Kidney epithelial cell (primary cell): ENCODE measurements at regions not wholly inside any gene's neighbourhood (a gene's known extent, or its start where the extent isn't known, plus 50 kb on each side); places are given as distances from the start of the nearest gene placed in this dataset.

ENCODE experiments used
- DNase-seq: peaks from one replicate; pipeline ENCODE4 v3.0.0-alpha.2; 2010; ENCODE audit warnings: low read depth
- H3K27me3 ChIP-seq: 2 replicates; pipeline ENCODE4 v1.6.0; 2011; ENCODE audit warnings: low read length; ENCODE audit not compliant: control insufficient read depth, insufficient read depth
- H3K36me3 ChIP-seq: 2 replicates; pipeline ENCODE4 v1.5.1; 2011; ENCODE audit warnings: low read length; ENCODE audit not compliant: control insufficient read depth, insufficient read depth
- H3K4me3 ChIP-seq: 2 replicates; pipeline ENCODE4 v1.5.1; 2011; ENCODE audit warnings: low read depth, mild to moderate bottlenecking, control low read depth, low read length
- TF ChIP-seq, protein P1 (sequence below): IDR thresholded peaks from 2 replicates; pipeline ENCODE4 v1.5.1; 2011; ENCODE audit warnings: mild to moderate bottlenecking, moderate library complexity, low read length, control low read depth, inconsistent platforms; ENCODE audit not compliant: insufficient read depth, poor library complexity, severe bottlenecking

DNA sequence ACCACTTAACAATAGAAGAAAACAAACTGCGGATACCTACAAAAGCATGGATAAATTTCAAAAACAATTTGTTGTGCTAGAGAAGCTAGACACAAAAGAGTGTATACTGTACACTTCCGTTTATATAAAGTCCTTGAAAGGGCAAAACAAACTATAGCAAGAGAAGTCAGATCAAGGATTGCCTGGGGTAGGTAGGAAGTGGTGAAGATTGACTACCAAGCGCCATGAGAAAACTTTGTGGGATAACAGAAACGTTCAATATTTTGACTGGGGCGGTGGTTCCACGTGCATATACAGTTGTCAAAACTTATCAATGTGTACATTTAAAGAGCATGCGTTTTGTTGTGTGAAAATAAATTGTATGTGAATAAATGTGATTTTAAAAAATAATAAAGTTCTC, 55.6 kb upstream of the CCL2 start:
- Histone ChIP-seq H3K36me3 (no peaks in the 10 kb centered on the region), H3K27me3 (no peaks in the 10 kb centered on the region), H3K4me3 (no peak overlapping the region)
- no peak for DNase-seq
- TF ChIP-seq, protein P1, sequence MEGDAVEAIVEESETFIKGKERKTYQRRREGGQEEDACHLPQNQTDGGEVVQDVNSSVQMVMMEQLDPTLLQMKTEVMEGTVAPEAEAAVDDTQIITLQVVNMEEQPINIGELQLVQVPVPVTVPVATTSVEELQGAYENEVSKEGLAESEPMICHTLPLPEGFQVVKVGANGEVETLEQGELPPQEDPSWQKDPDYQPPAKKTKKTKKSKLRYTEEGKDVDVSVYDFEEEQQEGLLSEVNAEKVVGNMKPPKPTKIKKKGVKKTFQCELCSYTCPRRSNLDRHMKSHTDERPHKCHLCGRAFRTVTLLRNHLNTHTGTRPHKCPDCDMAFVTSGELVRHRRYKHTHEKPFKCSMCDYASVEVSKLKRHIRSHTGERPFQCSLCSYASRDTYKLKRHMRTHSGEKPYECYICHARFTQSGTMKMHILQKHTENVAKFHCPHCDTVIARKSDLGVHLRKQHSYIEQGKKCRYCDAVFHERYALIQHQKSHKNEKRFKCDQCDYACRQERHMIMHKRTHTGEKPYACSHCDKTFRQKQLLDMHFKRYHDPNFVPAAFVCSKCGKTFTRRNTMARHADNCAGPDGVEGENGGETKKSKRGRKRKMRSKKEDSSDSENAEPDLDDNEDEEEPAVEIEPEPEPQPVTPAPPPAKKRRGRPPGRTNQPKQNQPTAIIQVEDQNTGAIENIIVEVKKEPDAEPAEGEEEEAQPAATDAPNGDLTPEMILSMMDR: no peak

DNA sequence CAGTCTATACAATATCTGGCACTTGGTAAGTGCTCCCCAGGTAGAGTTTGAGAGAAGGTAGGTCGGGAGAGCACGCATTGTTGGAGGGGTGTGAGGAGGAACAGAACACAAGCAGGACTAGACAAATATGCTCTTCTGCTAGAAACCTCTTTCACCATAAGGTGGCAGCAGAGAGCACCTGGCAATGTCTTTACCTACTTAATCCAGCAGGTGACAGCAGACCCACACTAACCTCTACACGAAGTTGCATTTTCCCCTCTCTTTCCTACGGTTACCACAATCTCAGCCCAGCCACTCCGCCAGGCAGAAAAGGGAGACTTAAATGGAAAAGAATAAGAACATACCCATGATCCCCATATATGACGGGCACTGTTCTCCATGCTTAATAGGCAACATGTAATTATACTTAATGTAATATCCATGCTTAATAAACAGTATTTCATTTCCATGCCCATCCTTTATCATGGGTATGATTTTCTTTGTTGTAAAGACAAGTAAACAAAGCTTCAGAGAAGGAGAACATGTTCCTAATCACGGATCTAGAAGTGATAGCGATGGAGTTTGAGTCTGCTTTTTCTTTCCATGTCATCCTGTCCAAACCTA, 55.1 kb upstream of the CCL2 start:
- Histone ChIP-seq H3K27me3 (no peaks in the 10 kb centered on the region), H3K4me3 (no peak overlapping the region), H3K36me3 (no peaks in the 10 kb centered on the region)
- DNase-seq: peak; percentile 23
- TF ChIP-seq, protein P1: peak; percentile 100

DNA sequence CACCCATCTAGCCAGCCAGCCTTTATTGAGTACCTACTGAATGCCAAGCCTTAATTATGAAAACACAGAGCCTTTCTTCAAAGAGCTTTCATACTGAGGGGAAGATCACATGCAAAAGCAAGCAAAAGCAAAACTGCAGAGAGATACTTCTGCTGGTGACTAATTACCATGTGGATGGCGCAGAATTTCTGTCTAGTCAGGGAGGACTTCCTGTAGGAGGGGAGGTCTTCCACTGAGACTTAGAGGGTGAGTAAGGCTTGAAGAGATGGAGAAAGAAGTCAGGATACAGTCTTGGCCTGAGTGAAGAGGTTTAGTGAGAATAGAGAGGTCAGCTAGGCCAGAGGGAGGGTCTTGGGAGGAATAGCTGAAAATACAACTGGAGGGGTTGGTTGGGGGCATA, 53.9 kb upstream of the CCL2 start:
- no peaks in the 10 kb centered on the region for H3K36me3 ChIP-seq
- H3K4me3 ChIP-seq: no peak overlapping the region
- no peak for DNase-seq
- TF ChIP-seq, protein P1: no peak
- no peaks in the 10 kb centered on the region for H3K27me3 ChIP-seq

DNA sequence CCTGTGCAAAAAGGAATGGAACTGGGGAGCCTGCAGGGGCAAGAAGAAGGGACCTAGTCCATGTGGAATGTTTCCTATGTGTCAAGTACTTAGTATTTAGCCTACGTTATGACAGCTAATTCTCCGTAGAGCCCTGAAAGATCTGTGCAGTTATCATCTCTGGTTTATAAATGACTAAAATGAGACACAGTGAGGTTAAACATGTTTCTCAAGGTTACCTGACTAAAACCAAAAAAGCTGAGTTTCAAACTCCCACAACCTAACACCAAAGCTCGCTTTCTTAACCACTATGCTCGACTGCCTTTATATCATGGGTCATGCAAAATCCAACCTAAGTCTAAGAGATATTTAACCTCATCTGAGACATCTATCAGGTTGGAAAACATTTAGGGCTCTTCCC, 53.3 kb upstream of the CCL2 start:
- Histone ChIP-seq H3K4me3 (no peak overlapping the region), H3K27me3 (no peaks in the 10 kb centered on the region), H3K36me3 (no peaks in the 10 kb centered on the region)
- DNase-seq: no peak
- TF ChIP-seq, protein P1: no peak

- no peak for DNase-seq
- H3K4me3 ChIP-seq: no peak overlapping the region
- TF ChIP-seq, protein P1: no peak
- no peaks in the 10 kb centered on the region for H3K36me3 ChIP-seq
- no peaks in the 10 kb centered on the region for H3K27me3 ChIP-seq
Measured at GRCh38 chr17:34203018-34203638, 52.0 kb upstream of the CCL2 start.

GRCh38 chr17:34204402-34204801, 50.7 kb upstream of the CCL2 start:
- H3K4me3 ChIP-seq: no peak overlapping the region
- no peaks in the 10 kb centered on the region for H3K27me3 ChIP-seq
- DNase-seq: no peak
- TF ChIP-seq, protein P1: no peak
- no peaks in the 10 kb centered on the region for H3K36me3 ChIP-seq
